ENCODE measurements at regions not wholly inside any gene's neighbourhood (a gene's known extent, or its start where the extent isn't known, plus 50 kb on each side); places are given as distances from the start of the nearest gene placed in this dataset.
"Not testable (repeated sequence)": the region's sequence is repeated elsewhere in the genome, so short reads cannot be mapped to it uniquely, and the experiment has no call there.

DNA sequence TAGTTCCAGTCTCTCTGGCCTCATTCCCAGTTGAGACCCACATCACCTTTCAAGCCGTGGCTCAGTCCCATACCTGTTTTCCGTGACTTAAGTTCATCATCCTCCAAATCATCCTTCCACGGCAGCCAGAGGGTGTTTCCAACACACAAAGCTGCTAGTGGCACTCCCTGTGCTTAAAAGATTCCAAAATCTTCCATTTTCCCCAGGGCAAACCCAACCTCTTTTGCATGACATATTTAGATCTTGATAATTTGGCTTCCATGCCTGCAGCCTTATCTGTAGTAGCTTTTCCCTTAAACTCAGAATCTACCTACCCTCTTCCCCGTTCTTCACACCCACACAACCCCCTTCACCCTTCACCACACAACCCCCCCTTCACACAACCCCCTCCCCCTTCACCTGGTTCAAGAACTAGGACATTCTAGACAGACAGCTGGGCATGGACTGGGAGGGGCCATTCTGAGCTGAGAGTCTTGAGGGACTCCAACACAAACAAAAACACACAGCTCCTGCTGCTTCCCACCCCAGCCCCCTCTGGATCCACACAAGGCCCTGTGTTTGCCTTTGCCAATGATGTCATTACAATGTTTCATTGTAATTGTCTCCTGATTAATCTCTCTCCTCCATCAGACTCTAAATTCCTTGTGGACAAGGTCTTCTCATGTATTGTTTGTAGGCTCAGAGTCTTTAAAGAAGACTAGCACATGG lies 268.2 kb downstream of the SH3GL2 start:
- no peak for DNase-seq (ENCODE audit: low spot score)

- no peak for DNase-seq (ENCODE audit: low spot score)
Observed at GRCh38 chr9:17847908-17848307, 269.0 kb downstream of the SH3GL2 start.

- DNase-seq (ENCODE audit: low spot score) = no peak
Observed at GRCh38 chr9:17852108-17852507, 273.2 kb downstream of the SH3GL2 start.

DNA sequence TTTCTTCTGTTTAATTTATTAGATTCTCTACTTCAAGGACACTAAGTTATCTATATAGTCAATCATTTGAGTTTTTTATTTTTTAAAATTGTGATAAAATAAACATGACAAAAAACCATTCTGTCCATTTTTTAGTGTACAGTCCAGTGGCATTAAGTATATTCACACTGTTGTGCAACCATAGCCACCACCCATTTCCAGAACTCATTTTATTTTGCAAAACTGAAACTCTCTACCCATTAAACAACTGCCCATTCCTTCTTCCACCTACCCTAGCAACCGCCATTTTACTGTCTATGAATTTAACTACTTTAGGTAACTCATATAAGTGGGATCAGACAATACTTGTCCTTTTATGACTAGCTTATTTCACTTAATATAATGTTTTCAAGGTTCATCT lies 275.6 kb downstream of the SH3GL2 start:
- DNase-seq (ENCODE audit: low spot score) = no peak

DNA sequence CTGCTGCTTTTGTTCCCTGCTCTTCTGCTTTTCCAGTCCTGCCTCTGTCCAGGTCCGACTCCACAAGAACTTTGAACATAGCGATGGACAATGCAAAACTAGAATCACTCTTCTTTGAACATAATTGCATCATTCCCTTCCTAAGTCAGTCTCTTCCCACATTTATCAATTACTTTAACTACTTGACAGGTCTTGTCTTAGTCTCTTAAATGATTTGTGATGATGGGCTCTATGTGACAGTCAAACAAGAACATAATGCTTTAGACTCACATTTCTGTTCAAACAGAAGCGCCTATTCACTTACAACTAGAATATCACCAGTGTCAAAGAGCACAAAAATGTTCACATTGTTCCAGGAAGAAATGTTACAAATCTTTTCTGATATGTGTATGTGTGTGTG lies 278.1 kb downstream of the SH3GL2 start:
- no peak for DNase-seq (ENCODE audit: low spot score)

DNA sequence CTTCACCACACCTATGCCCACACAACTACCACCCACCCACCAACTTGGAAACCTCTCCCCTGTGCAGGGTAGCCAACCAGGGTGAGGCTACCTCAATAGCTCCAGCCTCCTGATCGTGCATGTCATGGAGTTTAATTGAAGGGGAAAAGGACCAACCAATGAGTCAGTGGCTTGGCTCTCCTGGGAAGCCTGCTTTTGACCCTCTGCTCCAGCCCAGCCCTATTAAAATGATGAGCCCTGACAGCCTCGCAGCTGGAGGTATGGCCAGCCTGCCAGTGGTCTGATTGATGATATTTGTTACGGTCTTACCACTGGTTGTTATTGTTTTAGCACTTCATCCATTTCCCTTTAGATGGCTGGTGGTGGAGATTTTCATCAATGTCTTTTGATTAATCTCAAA lies 280.4 kb downstream of the SH3GL2 start:
- no peak for DNase-seq (ENCODE audit: low spot score)

DNA sequence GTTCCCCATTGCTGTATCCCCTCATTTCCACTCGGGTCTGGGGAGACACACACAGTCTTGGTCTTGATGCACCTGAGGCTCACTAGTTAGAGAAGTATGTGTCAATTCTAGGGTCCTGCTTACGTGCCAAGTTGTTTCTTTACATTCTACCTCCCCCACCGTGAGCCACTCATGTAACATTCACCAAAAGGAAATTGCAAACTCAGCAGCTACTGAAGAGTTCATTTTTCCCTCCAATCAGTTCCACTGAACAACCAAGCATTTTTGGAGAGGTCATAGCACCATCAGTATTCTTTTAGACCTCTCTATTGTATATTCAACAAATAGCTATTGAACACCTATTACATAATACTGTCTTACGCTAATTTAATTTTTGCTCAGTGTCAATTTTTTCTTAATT lies 281.1 kb downstream of the SH3GL2 start:
- no peak for DNase-seq (ENCODE audit: low spot score)

DNA sequence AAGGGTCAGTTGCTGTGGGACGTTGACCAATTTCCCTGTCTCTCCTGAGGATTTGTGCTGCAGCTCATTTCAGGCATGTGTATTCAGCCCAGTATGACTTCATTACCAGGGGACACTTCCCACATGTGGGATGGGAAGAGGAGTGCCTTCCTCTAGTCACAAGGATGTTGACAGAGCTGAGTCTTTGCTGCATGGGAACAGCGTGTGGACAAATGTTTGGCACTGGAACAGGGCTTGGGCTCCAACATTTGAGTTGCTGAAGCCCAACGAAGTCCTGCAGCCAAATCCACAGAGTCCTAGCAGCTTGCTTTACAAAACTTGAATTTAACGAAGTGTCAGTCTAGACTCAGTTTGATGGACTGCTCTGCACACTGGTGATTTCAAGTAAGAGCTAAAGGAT lies 283.2 kb downstream of the SH3GL2 start:
- DNase-seq (ENCODE audit: low spot score) = no peak

DNA sequence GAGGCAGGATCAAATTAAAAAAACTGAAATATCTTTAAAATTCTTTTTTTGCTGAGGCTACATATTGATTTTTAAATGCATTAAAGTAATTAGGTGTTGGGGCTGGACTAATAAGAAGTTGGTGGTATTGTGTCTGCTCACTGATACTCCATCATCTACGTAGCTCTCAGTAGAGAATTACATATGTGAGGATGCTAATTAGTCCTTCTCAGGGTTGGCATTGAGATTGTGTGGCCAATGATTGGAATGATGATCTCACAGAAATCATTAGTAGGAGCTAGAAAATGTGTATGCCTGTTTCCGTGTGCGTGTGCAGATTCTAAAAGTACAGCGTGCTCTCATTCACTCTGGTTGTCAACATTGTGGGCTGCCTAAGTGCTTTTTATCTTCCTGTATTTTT lies 283.8 kb downstream of the SH3GL2 start:
- DNase-seq (ENCODE audit: low spot score) = no peak

DNA sequence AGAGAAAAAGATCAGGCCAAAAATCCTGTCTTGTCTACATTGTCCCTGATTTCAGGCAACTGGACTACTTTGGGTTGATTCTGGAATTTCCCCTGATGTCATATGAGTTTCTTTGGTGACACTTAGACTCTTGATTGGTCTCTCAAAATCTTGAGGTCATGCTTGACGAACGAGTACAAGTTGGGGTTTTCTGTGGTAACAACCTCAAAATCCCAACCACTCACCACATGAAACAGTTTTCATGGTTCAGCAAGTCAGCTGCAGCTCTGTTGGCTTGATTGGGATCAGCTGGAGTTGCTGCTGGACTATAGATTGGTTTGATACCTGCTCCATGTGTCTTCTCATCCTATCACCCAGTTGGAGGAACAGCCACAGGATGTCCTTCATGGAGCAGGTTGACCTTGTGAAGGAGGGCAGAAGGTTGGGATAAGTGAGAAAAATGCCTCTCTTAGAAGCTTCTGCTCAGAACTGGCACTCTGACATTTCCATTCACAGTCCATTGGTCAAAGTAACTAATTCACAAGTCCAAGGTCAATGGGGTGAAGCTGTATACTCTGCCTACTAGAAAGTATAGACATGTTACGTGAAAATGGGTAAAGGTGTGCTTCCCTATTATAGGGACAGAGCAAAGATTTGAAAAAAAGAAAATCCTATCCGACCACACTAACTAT lies 284.5 kb downstream of the SH3GL2 start:
- no peak for DNase-seq (ENCODE audit: low spot score)

GRCh38 chr9:17863924-17864323 lies 285.1 kb downstream of the SH3GL2 start:
- no peak for DNase-seq (ENCODE audit: low spot score)

GRCh38 chr9:17864951-17865350 lies 286.1 kb downstream of the SH3GL2 start:
- DNase-seq (ENCODE audit: low spot score) = no peak

DNA sequence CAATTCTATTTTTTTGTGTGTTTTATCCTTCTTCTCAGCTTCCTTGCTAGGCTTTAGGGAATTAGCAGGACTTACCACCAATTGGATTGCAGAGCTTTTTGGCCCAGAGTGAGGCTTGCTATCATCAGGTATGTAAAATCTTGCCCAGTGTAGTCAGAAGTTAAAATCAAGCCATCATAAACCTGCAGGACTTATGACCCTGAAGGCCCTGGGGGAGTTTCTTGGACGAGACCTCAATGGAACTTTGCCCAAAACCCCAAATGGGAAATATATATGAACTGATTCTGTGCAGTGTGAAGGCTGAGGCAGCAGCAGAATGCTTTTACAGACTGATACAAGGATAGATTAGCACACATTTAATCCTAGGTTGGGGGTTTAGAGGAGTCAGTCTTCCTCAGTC lies 287.0 kb downstream of the SH3GL2 start:
- DNase-seq (ENCODE audit: low spot score) = no peak

- DNase-seq (ENCODE audit: low spot score) = no peak
Observed at GRCh38 chr9:17870722-17871121, 291.9 kb downstream of the SH3GL2 start.

- no peak for DNase-seq (ENCODE audit: low spot score)
Observed at GRCh38 chr9:17871213-17871890, 292.5 kb downstream of the SH3GL2 start.

DNA sequence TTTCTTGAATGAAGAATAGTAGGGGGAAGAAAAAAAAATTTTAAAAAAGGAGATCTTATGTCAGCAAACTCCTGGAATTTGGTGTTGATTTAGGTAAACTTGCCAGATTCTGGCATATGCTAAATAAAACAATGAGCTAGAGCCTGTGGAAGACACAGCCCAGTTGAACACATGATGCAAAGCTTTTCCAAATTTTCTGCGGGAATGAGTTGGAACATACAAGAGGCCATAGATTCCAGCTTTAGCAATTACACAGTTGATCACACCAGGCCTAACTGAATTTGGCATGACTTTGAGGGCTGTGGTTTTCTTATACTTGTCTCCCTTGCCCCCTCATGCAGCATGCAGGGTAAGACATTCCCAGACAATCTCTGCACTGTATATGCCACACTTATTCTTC lies 297.0 kb downstream of the SH3GL2 start:
- no peak for DNase-seq (ENCODE audit: low spot score)

- no peak for DNase-seq (ENCODE audit: low spot score)
Observed at GRCh38 chr9:17876687-17877086, 297.8 kb downstream of the SH3GL2 start.

- no peak for DNase-seq (ENCODE audit: low spot score)
Observed at GRCh38 chr9:17878810-17879370, 300.0 kb downstream of the SH3GL2 start.

DNA sequence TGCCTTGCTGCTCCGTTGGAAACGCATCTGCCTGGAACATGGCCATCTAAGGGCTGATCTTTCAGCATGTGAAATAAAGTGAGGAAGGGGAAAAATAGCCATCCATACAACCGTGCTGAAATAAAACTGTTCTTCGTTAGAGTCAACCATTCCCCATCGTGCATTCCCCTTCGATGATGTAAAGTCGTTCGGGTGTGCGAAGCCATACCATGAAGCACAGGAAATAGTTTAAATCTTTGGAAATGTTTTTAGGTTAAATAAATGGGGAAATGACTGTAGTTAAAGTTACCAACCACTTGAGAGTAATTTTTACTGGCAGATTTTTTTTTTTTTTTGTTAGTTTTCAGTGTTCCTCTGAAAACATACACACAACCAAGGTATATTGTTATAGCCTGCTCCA lies 302.5 kb downstream of the SH3GL2 start:
- no peak for DNase-seq (ENCODE audit: low spot score)

DNA sequence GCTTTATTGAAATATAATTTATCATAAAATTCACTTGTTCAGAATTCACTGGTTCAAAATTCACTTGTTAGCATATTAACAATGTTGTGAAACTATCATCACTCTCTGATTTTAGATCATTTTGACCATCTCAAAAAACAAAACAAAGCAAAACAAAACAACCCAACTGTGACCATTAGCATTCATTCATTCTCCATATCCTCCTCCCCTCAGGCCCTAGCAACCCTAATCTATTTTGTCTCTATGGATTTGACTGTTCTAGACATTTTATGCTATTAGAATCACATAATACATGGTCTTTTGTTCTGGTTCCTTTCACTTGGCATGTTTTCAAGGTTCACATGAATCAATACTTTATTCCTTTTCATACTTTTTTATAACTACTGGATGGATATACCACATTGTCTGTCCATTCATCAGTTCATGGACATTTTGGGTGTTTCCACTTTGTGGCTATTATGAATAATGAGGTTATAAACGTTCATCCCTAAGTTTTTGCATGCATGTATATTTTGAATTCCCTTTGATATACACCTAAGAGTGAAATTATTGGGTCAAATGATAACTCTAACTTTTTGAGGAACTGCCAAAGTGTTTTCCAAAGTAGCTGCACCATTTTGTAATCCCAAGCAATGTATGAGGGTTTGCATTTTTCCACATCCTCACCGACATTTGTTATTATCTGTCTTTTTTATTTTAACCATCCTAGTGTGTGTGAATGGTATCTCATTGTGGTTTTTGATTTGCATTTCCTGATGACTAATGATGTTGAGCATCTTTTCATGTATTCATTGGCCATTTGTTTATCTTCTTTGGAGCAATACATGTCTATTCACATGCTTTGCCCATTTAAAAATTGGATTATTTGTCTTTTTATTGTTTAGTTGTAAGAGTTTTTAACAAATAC lies 304.1 kb downstream of the SH3GL2 start:
- DNase-seq (ENCODE audit: low spot score) = no peak

GRCh38 chr9:17888066-17888465 lies 309.2 kb downstream of the SH3GL2 start:
- no peak for DNase-seq (ENCODE audit: low spot score)

- DNase-seq (ENCODE audit: low spot score) = not testable (repeated sequence)
Observed at GRCh38 chr9:17888964-17889363, 310.1 kb downstream of the SH3GL2 start.

Data from HT-29 (cell line).